H1 (cell line): ENCODE measurements at regions not wholly inside any gene's neighbourhood (a gene's known extent, or its start where the extent isn't known, plus 50 kb on each side); places are given as distances from the start of the nearest gene placed in this dataset.

Source experiments
- CTCF ChIA-PET: fragments of 300-600 bp; sonication (Branson Sonifier 250); formaldehyde crosslinking; loops from one replicate; lab custom pipeline; 2021; ENCODE audit not compliant: partially characterized antibody; lab: Charles Lee
- POLR2A ChIA-PET: fragments of 300-600 bp; sonication (Branson Sonifier 250); formaldehyde crosslinking; loops from one replicate; lab custom pipeline; 2021; ENCODE audit warnings: inconsistent platforms; ENCODE audit not compliant: partially characterized antibody; lab: Charles Lee
- DNase-seq, 2 experiments: peaks; one replicate each; pipeline versions ENCODE4 v3.0.0 to v3.0.0-alpha.2; 2010 to 2022; ENCODE audit warnings: low spot score in 2 of 2, low read depth in 1 of 2, mixed read lengths in 1 of 2
- FAIRE-seq: peaks from 2 replicates; lab custom pipeline; 2011; peaks lifted over from hg19 to GRCh38; lab: Jason Lieb, UNC
- H2AFZ ChIP-seq: 2 replicates; pipeline ENCODE4 v1.8.1; 2012; ENCODE audit warnings: low read length, inconsistent platforms
- H2AK5ac ChIP-seq: 2 replicates; pipeline ENCODE4 v1.6.1; 2013; ENCODE audit warnings: low read depth, low read length
- H2BK120ac ChIP-seq: replicated peaks from 2 replicates; pipeline ENCODE3; 2013; ENCODE audit warnings: low read depth, low read length, inconsistent platforms
- H2BK12ac ChIP-seq: 2 replicates; pipeline ENCODE4 v1.6.1; 2013; ENCODE audit warnings: low read depth, low read length
- H2BK15ac ChIP-seq: 2 replicates; pipeline ENCODE4 v1.6.1; 2013; ENCODE audit warnings: low read length
- H2BK20ac ChIP-seq: 2 replicates; pipeline ENCODE4 v1.6.1; 2013; ENCODE audit warnings: low read length
- H2BK5ac ChIP-seq: 2 replicates; pipeline ENCODE4 v1.6.1; 2013; ENCODE audit warnings: low read depth, low read length
- H3K14ac ChIP-seq: 2 replicates; pipeline ENCODE4 v1.6.1; 2013; ENCODE audit warnings: inconsistent platforms; ENCODE audit not compliant: insufficient read length
- H3K18ac ChIP-seq: 2 replicates; pipeline ENCODE4 v1.6.1; 2013; ENCODE audit warnings: low read length; ENCODE audit errors: extremely low read depth
- H3K23ac ChIP-seq: 2 replicates; pipeline ENCODE4 v1.6.1; 2013; ENCODE audit warnings: inconsistent platforms; ENCODE audit not compliant: insufficient read length
- H3K23me2 ChIP-seq: 2 replicates; pipeline ENCODE4 v1.6.1; 2013; ENCODE audit warnings: low read depth, low read length
- H3K27ac ChIP-seq: 2 replicates; pipeline ENCODE4 v1.6.1; 2011; ENCODE audit warnings: low read depth, low read length, inconsistent platforms
- H3K27me3 ChIP-seq, 4 experiments: replicated peaks in 1 of 4; 1 replicate in 1 of 4; 2 replicates in 3 of 4; pipeline versions ENCODE4 v1.6.1 to v1.8.1; 2011 to 2013; ENCODE audit warnings: low read length in 3 of 4, mild to moderate bottlenecking in 3 of 4, inconsistent platforms in 2 of 4, mixed read lengths in 2 of 4, moderate library complexity in 1 of 4; ENCODE audit not compliant: control insufficient read depth in 3 of 4, insufficient read depth in 3 of 4; ENCODE audit errors: extremely low read depth in 1 of 4
- H3K36me3 ChIP-seq, 4 experiments: 2 replicates each; pipeline versions ENCODE4 v1.6.1 to v1.8.1; 2011 to 2013; ENCODE audit warnings: mild to moderate bottlenecking in 4 of 4, low read length in 3 of 4, moderate library complexity in 2 of 4, control low read depth in 1 of 4, inconsistent platforms in 1 of 4; ENCODE audit not compliant: insufficient read depth in 4 of 4, control insufficient read depth in 2 of 4
- H3K4ac ChIP-seq: replicated peaks from 2 replicates; pipeline ENCODE3; 2013; ENCODE audit warnings: low read length, low read depth, mixed read lengths, inconsistent platforms; ENCODE audit not compliant: insufficient read length
- H3K4me1 ChIP-seq, 4 experiments: replicated peaks in 1 of 4; 1 replicate in 1 of 4; 2 replicates in 3 of 4; pipeline versions ENCODE4 v1.6.1 to v1.8.1; 2011 to 2013; ENCODE audit warnings: low read length in 3 of 4, inconsistent platforms in 2 of 4, mixed read lengths in 1 of 4; ENCODE audit not compliant: insufficient read depth in 4 of 4, control insufficient read depth in 3 of 4
- H3K4me2 ChIP-seq, 2 experiments: 2 replicates each; pipeline versions ENCODE4 v1.6.1 to v1.8.1; 2011 to 2013; ENCODE audit warnings: low read depth in 2 of 2, low read length in 2 of 2, control low read depth in 1 of 2, inconsistent platforms in 1 of 2, mild to moderate bottlenecking in 1 of 2; ENCODE audit not compliant: insufficient read depth in 1 of 2
- H3K4me3 ChIP-seq, 4 experiments: fragments of 200-600, 300-600 bp in 1 of 4; sonication (generic), shearing (Covaris generic), sonication (Bioruptor Twin) in 1 of 4; 2 replicates each; pipeline versions ENCODE4 v1.5.1 to v1.8.1; 2011 to 2016; ENCODE audit warnings: low read length in 4 of 4, low read depth in 3 of 4, control low read depth in 2 of 4, inconsistent platforms in 2 of 4, mild to moderate bottlenecking in 2 of 4, mixed read lengths in 1 of 4, moderate library complexity in 1 of 4; ENCODE audit not compliant: insufficient read depth in 2 of 4; ENCODE audit errors: extremely low read depth in 1 of 4
- H3K56ac ChIP-seq: replicated peaks from 2 replicates; pipeline ENCODE3; 2013; ENCODE audit warnings: low read depth, mild to moderate bottlenecking, mixed read lengths, low read length, inconsistent platforms; ENCODE audit not compliant: insufficient read length
- H3K79me1 ChIP-seq: 2 replicates; pipeline ENCODE4 v1.6.1; 2013; ENCODE audit warnings: low read depth, low read length, control low read depth
- H3K79me2 ChIP-seq, 2 experiments: 2 replicates each; pipeline versions ENCODE4 v1.6.1 to v1.8.1; 2012 to 2013; ENCODE audit warnings: low read length in 2 of 2, mild to moderate bottlenecking in 2 of 2, inconsistent platforms in 1 of 2; ENCODE audit not compliant: insufficient read depth in 2 of 2, control insufficient read depth in 1 of 2
- H3K9ac ChIP-seq, 4 experiments: replicated peaks in 1 of 4; 1 replicate in 1 of 4; 2 replicates in 3 of 4; pipeline versions ENCODE4 v1.6.1 to v1.8.1; 2011 to 2013; ENCODE audit warnings: low read depth in 3 of 4, low read length in 3 of 4, control low read depth in 2 of 4, mild to moderate bottlenecking in 2 of 4, moderate library complexity in 2 of 4, inconsistent platforms in 1 of 4; ENCODE audit errors: extremely low read depth in 1 of 4
- H3K9me3 ChIP-seq, 2 experiments: 2 replicates each; pipeline versions ENCODE4 v1.6.1 to v1.8.1; 2012 to 2013; ENCODE audit warnings: mild to moderate bottlenecking in 2 of 2, moderate library complexity in 2 of 2, control low read depth in 1 of 2, inconsistent platforms in 1 of 2, low read depth in 1 of 2, low read length in 1 of 2, mixed read lengths in 1 of 2; ENCODE audit not compliant: insufficient read depth in 2 of 2
- H4K20me1 ChIP-seq, 2 experiments: replicated peaks in 1 of 2; 2 replicates each; pipeline versions ENCODE3 to v1.8.1; 2011 to 2013; ENCODE audit warnings: inconsistent platforms in 2 of 2, low read length in 2 of 2, mild to moderate bottlenecking in 1 of 2; ENCODE audit not compliant: insufficient read depth in 2 of 2, control insufficient read depth in 1 of 2
- H4K5ac ChIP-seq: 2 replicates; pipeline ENCODE4 v1.6.1; 2013; ENCODE audit warnings: low read length, low read depth, mixed read lengths, inconsistent platforms; ENCODE audit not compliant: insufficient read length
- H4K8ac ChIP-seq: 2 replicates; pipeline ENCODE4 v1.8.0; 2013; ENCODE audit warnings: mild to moderate bottlenecking, moderate library complexity, low read length, inconsistent platforms; ENCODE audit not compliant: insufficient read depth; ENCODE audit errors: extremely low read depth
- H4K91ac ChIP-seq: replicated peaks from 2 replicates; pipeline ENCODE3; 2013; ENCODE audit warnings: low read length, mixed read lengths, inconsistent platforms; ENCODE audit not compliant: insufficient read length
- JUND ChIP-seq: IDR thresholded peaks from 2 replicates; pipeline ENCODE4 v1.6.1; 2011; ENCODE audit warnings: mild to moderate bottlenecking, improper control_type of control experiment, low read length
- RAD21 ChIP-seq, 2 experiments: IDR thresholded peaks in 1 of 2; conservative IDR thresholded peaks in 1 of 2; 2 replicates each; pipeline ENCODE4 v1.6.1; 2011; ENCODE audit warnings: low read depth in 2 of 2, low read length in 2 of 2, improper control_type of control experiment in 1 of 2, inconsistent platforms in 1 of 2, mild to moderate bottlenecking in 1 of 2, moderate library complexity in 1 of 2
- SIRT6 ChIP-seq: IDR thresholded peaks from one replicate; pipeline ENCODE4 v1.7.1; 2012; ENCODE audit warnings: low read length, inconsistent platforms
- TCF12 ChIP-seq: IDR thresholded peaks from 2 replicates; pipeline ENCODE4 v1.6.1; 2011; ENCODE audit warnings: low read depth, mild to moderate bottlenecking, low read length
- WGBS, 2 experiments: shearing (Covaris generic) in 1 of 2; methylation state at CpG; one replicate each; pipeline versions ENCODE4 v1.1.6 to v1.1.7; 2013 to 2015; ENCODE audit warnings: low lambda C conversion rate in 2 of 2, mixed read lengths in 2 of 2, inconsistent platforms in 1 of 2, low coverage in 1 of 2, missing lambda C conversion rate in 1 of 2; ENCODE audit not compliant: insufficient replicate concordance in 2 of 2, insufficient coverage in 1 of 2, insufficient read length in 1 of 2; ENCODE audit errors: extremely low coverage in 1 of 2, missing lambda C conversion rate in 1 of 2; 5-methylcytosine and 5-hydroxymethylcytosine counted together
- TF ChIP-seq, protein P1 (sequence below): IDR thresholded peaks from 2 replicates; pipeline ENCODE4 v1.6.1; 2012; ENCODE audit warnings: inconsistent platforms

DNA sequence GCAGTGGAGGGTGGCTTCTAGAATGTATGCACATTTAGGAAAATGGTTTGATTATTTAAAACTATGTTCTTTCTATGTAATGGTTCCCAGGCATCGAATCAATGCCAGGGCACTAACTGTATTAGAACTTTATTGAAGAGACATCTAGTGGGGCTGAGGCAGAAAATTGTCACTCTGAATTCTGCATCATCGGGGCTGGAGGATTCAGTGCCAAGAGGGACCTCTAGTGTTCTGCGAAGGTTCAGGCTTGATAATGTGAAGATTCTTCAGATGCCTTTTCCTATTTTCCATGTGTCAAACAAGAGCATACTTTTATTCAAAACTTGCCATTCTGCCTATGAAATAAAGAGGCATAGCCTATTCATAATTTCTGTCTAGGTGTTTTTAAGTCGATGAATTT, 146.3 kb downstream of the CAND1 start:
- ChIA-PET POLR2A (no interaction called here), CTCF (interaction anchor here (1.0 to 2.0 kb wide), 6 partner anchors 11 to 59 kb away, joined by 4 to 11 read pairs (median 6); no protein-coding TSS in a partner anchor)
- Histone ChIP-seq H3K18ac (no peak overlapping the region), H3K9me3 (no peaks in the 10 kb centered on the region), H3K14ac (no peak overlapping the region), H3K23ac (no peak overlapping the region), H3K56ac (no peak overlapping the region), H2BK120ac (no peak overlapping the region), H2BK15ac (no peak overlapping the region), H3K9ac (no peak overlapping the region), H3K4me1 (peaks cover 3 to 25% (median 23%) of the 10 kb centered on the region in 4 experiments; a peak in 6 of 7 replicates), H3K23me2 (no peaks in the 10 kb centered on the region), H3K4me3 (no peak overlapping the region), H2BK20ac (no peak overlapping the region), H3K79me1 (no peaks in the 10 kb centered on the region), H4K8ac (no peak overlapping the region), H4K20me1 (no peaks in the 10 kb centered on the region), H4K5ac (no peak overlapping the region), H2AFZ (no peak overlapping the region), H2AK5ac (no peak overlapping the region), H3K36me3 (no peaks in the 10 kb centered on the region), H2BK12ac (no peak overlapping the region), H3K4ac (no peak overlapping the region), H3K4me2 (no peak overlapping the region), H2BK5ac (no peak overlapping the region), H4K91ac (no peak overlapping the region), H3K79me2 (no peaks in the 10 kb centered on the region), H3K27ac (no peak overlapping the region), H3K27me3 (no peaks in the 10 kb centered on the region)
- DNase-seq (no peak), FAIRE-seq (peak; percentile 73)
- WGBS, 2 experiments, result 46% methylated on average over 4 of the region's 4 CpGs; no CpG with 5 or more reads in 1 of the 2 experiments
- TF ChIP-seq TCF12, result no peak
- TF ChIP-seq, protein P1, sequence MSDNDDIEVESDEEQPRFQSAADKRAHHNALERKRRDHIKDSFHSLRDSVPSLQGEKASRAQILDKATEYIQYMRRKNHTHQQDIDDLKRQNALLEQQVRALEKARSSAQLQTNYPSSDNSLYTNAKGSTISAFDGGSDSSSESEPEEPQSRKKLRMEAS, result no peak
- TF ChIP-seq SIRT6, result no peak
- peak; percentile 85 to 86 for TF ChIP-seq RAD21 (IDR thresholded peaks at IDR 0.05 in 1 of 2, conservative IDR thresholded peaks at IDR 0.05 in 1 of 2; ENCODE audit: low read depth in 2 of 2, low read length in 2 of 2)
- TF ChIP-seq JUND, result 0 out of 2 replicates have a peak, but pooled peaks have one; percentile 6
